Occipital lobe (tissue), 1 donor: ENCODE measurements at regions not wholly inside any gene's neighbourhood (a gene's known extent, or its start where the extent isn't known, plus 50 kb on each side); places are given as distances from the start of the nearest gene placed in this dataset.

Source experiments
- DNase-seq: peaks from one replicate; lab custom pipeline; 2025; lab: John Stamatoyannopoulos, UW

- DNase-seq = peak; percentile 37
Observed at GRCh38 chr4:14028862-14029261, 401.3 kb upstream of the BOD1L1 start.

GRCh38 chr4:14035076-14035475 is 407.6 kb upstream of the BOD1L1 start:
- DNase-seq = no peak

GRCh38 chr4:14043203-14043602 is 415.7 kb upstream of the BOD1L1 start:
- no peak for DNase-seq

GRCh38 chr4:14046642-14047041 is 419.1 kb upstream of the BOD1L1 start:
- no peak for DNase-seq

GRCh38 chr4:14047840-14048239 is 420.3 kb upstream of the BOD1L1 start:
- DNase-seq = no peak

- no peak for DNase-seq
Observed at GRCh38 chr4:14049946-14050345, 422.4 kb upstream of the BOD1L1 start.

GRCh38 chr4:14053291-14053690 is 425.8 kb upstream of the BOD1L1 start:
- DNase-seq = no peak

- no peak for DNase-seq
Observed at GRCh38 chr4:14054391-14054790, 426.9 kb upstream of the BOD1L1 start.

GRCh38 chr4:14059006-14059405 is 431.5 kb upstream of the BOD1L1 start:
- DNase-seq = no peak

- no peak for DNase-seq
Observed at GRCh38 chr4:14064984-14065383, 437.5 kb upstream of the BOD1L1 start.

GRCh38 chr4:14065406-14065805 is 437.9 kb upstream of the BOD1L1 start:
- DNase-seq = no peak

- DNase-seq = no peak
Observed at GRCh38 chr4:14066979-14067378, 439.5 kb upstream of the BOD1L1 start.

- DNase-seq = no peak
Observed at GRCh38 chr4:14069886-14070285, 442.4 kb upstream of the BOD1L1 start.

GRCh38 chr4:14070289-14070880 is 442.9 kb upstream of the BOD1L1 start:
- no peak for DNase-seq

- DNase-seq = no peak
Observed at GRCh38 chr4:14072506-14072905, 445.0 kb upstream of the BOD1L1 start.

- no peak for DNase-seq
Observed at GRCh38 chr4:14076776-14077175, 449.3 kb upstream of the BOD1L1 start.

- DNase-seq = no peak
Observed at GRCh38 chr4:14078326-14078725, 450.8 kb upstream of the BOD1L1 start.

- DNase-seq = no peak
Observed at GRCh38 chr4:14079601-14080000, 452.1 kb upstream of the BOD1L1 start.

GRCh38 chr4:14083150-14083549 is 455.6 kb upstream of the BOD1L1 start:
- no peak for DNase-seq

GRCh38 chr4:14084598-14084997 is 457.1 kb upstream of the BOD1L1 start:
- DNase-seq = no peak

GRCh38 chr4:14087459-14087858 is 459.9 kb upstream of the BOD1L1 start:
- DNase-seq = no peak

GRCh38 chr4:14087921-14088320 is 460.4 kb upstream of the BOD1L1 start:
- no peak for DNase-seq

GRCh38 chr4:14091531-14091930 is 464.0 kb upstream of the BOD1L1 start:
- DNase-seq = no peak

GRCh38 chr4:14091966-14092365 is 464.4 kb upstream of the BOD1L1 start:
- DNase-seq = no peak
